Subcutaneous abdominal adipose tissue (tissue), 5 donors: ENCODE measurements at regions not wholly inside any gene's neighbourhood (a gene's known extent, or its start where the extent isn't known, plus 50 kb on each side); places are given as distances from the start of the nearest gene placed in this dataset.

Source experiments
- H3K27ac ChIP-seq: one replicate; pipeline ENCODE4 v1.7.0; 2013; ENCODE audit warnings: low read depth, mild to moderate bottlenecking, inconsistent platforms, low read length, moderate library complexity
- H3K27me3 ChIP-seq, 5 donors: one replicate each; pipeline ENCODE4 v1.7.0; 2013; ENCODE audit warnings: low read length in 5 of 5, inconsistent platforms in 1 of 5; ENCODE audit not compliant: control insufficient read depth in 5 of 5, insufficient read depth in 4 of 5
- H3K36me3 ChIP-seq, 5 donors: one replicate each; pipeline ENCODE4 v1.7.0; 2013; ENCODE audit warnings: low read length in 5 of 5; ENCODE audit not compliant: control insufficient read depth in 5 of 5, insufficient read depth in 5 of 5
- H3K4me1 ChIP-seq, 5 donors: one replicate each; pipeline ENCODE4 v1.7.0; 2013; ENCODE audit warnings: low read length in 5 of 5, mild to moderate bottlenecking in 3 of 5, moderate library complexity in 1 of 5; ENCODE audit not compliant: control insufficient read depth in 5 of 5, insufficient read depth in 5 of 5
- H3K4me3 ChIP-seq, 5 donors: one replicate each; pipeline ENCODE4 v1.7.0; 2013; ENCODE audit warnings: low read length in 5 of 5, low read depth in 1 of 5
- H3K9ac ChIP-seq, 5 donors: one replicate each; pipeline ENCODE4 v1.7.0; 2013; ENCODE audit warnings: low read length in 5 of 5, mild to moderate bottlenecking in 4 of 5, moderate library complexity in 3 of 5
- H3K9me3 ChIP-seq, 5 donors: one replicate each; pipeline ENCODE4 v1.7.0; 2013; ENCODE audit warnings: low read length in 5 of 5; ENCODE audit not compliant: control insufficient read depth in 5 of 5
- donor health status: healthy.
- donor health status: healthy.
- donor health status: healthy.
- donor health status: healthy.
- donor health status: healthy.

DNA sequence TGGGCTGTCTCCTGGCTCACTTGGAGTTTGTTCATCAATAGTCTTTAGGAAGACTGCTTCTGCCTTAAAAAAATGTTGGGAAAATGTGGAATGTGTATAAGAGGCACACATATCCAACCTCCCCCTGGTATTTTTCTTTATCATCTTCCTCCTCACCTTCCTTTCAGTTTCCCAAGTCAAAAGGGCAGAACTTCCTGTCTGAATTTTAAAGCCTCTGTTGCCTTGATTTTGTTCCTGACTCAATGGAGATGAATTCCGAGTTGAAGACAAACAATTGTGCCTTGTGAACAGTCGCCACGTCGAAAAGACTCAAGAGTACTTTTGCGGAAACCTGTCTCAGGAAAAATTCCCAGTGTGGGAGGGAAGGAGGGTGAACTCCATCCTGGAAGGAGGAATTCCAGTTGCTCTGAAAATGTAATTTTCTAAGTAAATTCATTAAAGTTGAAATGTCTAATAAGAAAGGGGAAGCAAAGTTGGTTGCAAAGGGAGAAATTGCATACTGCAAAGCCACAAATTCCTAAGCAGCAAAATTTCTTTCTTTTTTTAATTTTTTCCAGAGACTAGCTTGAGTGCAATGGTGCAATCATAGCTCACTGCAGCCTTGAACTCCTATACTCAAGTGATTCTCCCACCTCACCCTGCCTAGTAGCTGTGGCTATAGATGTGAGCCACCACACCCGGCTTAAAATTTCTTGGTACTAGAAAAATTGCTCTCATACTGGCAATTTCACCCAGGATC lies 50.2 kb upstream of the ELK3 start:
- Histone ChIP-seq H3K27ac (no peak overlapping the region), H3K4me1 (peaks cover 0 to 11% (median 3%) of the 10 kb centered on the region in 5 donors), H3K27me3 (peaks cover 0 to 2% (median 0%) of the 10 kb centered on the region in 5 donors)

More for the DNA sequence above, 50.2 kb upstream of the ELK3 start:
- Histone ChIP-seq H3K36me3 (no peaks in the 10 kb centered on the region), H3K9ac (no peak overlapping the region), H3K4me3 (no peak overlapping the region), H3K9me3 (no peaks in the 10 kb centered on the region)
